ENCODE measurements at regions not wholly inside any gene's neighbourhood (a gene's known extent, or its start where the extent isn't known, plus 50 kb on each side); places are given as distances from the start of the nearest gene placed in this dataset.
"Not testable (repeated sequence)": the region's sequence is repeated elsewhere in the genome, so short reads cannot be mapped to it uniquely, and the experiment has no call there.

- DNase-seq, result no peak
These were observed 371.6 kb upstream of the CCNH start for GRCh38 chr5:87784311-87784710.

GRCh38 chr5:87782916-87783315 lies 370.2 kb upstream of the CCNH start:
- DNase-seq, result no peak

- no peak for DNase-seq
These were observed 369.2 kb upstream of the CCNH start for GRCh38 chr5:87781976-87782375.

GRCh38 chr5:87780831-87781760 lies 368.4 kb upstream of the CCNH start:
- DNase-seq, result peak; percentile 30 to 45 (median 34)

GRCh38 chr5:87778876-87779275 lies 366.1 kb upstream of the CCNH start:
- no peak for DNase-seq

- DNase-seq, result no peak
These were observed 365.1 kb upstream of the CCNH start for GRCh38 chr5:87777877-87778276.

GRCh38 chr5:87776785-87777184 lies 364.1 kb upstream of the CCNH start:
- DNase-seq, result no peak

GRCh38 chr5:87776302-87776701 lies 363.6 kb upstream of the CCNH start:
- not testable (repeated sequence) for DNase-seq

- DNase-seq, result no peak
These were observed 362.5 kb upstream of the CCNH start for GRCh38 chr5:87775228-87775627.

- DNase-seq, result no peak
These were observed 362.1 kb upstream of the CCNH start for GRCh38 chr5:87774804-87775203.

GRCh38 chr5:87770601-87771121 lies 357.9 kb upstream of the CCNH start:
- no peak for DNase-seq

GRCh38 chr5:87770016-87770570 lies 357.4 kb upstream of the CCNH start:
- DNase-seq, result no peak

- DNase-seq, result no peak
These were observed 356.4 kb upstream of the CCNH start for GRCh38 chr5:87769157-87769556.

GRCh38 chr5:87768190-87768589 lies 355.5 kb upstream of the CCNH start:
- no peak for DNase-seq

GRCh38 chr5:87765009-87765408 lies 352.3 kb upstream of the CCNH start:
- DNase-seq, result no peak

- no peak for DNase-seq
These were observed 349.9 kb upstream of the CCNH start for GRCh38 chr5:87762631-87763030.

GRCh38 chr5:87756951-87757350 lies 344.2 kb upstream of the CCNH start:
- DNase-seq, result no peak

GRCh38 chr5:87755360-87755759 lies 342.6 kb upstream of the CCNH start:
- no peak for DNase-seq

GRCh38 chr5:87754009-87754757 lies 341.5 kb upstream of the CCNH start:
- no peak for DNase-seq

- DNase-seq, result no peak
These were observed 339.6 kb upstream of the CCNH start for GRCh38 chr5:87752362-87752761.

GRCh38 chr5:87751824-87752223 lies 339.1 kb upstream of the CCNH start:
- DNase-seq, result no peak

- no peak for DNase-seq
These were observed 334.2 kb upstream of the CCNH start for GRCh38 chr5:87746891-87747377.

GRCh38 chr5:87746341-87746740 lies 333.6 kb upstream of the CCNH start:
- no peak for DNase-seq
